A172 (cell line): ENCODE measurements at regions not wholly inside any gene's neighbourhood (a gene's known extent, or its start where the extent isn't known, plus 50 kb on each side); places are given as distances from the start of the nearest gene placed in this dataset.
A peak's percentile ranks its signal among the peaks of the same experiment; 100 is the strongest.
"Not testable (repeated sequence)": the region's sequence is repeated elsewhere in the genome, so short reads cannot be mapped to it uniquely, and the experiment has no call there.

ENCODE experiments used
- DNase-seq: peaks from one replicate; pipeline ENCODE4 v3.0.0-alpha.2; 2015; ENCODE audit warnings: low spot score

DNA sequence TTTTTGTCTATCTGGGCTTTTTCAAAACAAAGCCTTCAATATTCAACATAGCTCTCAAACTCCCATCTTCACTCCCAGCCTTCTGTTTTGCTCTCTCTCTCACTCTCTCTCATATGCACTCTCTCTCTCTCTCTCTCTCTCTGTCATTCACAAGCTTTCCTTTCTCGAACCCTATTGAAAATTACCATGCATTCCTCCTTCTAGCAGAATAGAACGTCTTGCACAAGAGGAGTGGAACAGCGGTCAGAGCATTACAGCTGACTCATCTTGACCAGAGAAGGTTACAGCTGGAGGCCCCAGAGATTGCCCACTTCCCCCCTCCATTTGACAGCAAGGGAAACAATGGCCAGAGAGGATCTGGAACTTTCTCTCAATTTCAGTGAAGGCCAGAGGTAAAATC is 51.0 kb upstream of the LIFR start:
- no peak for DNase-seq

- no peak for DNase-seq
Observed at GRCh38 chr5:38607930-38608564, 51.6 kb upstream of the LIFR start.

DNA sequence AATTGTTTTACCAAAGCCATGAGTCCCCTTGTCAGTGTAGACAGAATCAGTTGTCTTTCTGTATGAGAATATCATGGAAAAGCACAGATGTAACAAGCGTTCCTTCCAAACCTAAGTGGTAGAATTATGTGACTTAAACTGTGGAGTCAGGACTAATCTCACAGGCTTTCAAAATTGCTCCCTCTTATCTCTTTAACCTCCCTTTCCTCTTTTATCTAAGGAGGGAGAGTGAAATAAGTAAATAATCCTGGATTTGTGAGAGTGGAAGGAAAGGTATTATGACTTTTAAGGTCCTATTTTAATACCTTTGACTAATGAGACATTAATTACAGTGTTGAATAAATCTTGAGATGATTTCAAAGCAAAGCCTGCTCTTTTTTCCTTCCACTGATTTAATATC is 52.4 kb upstream of the LIFR start:
- DNase-seq, result no peak

GRCh38 chr5:38612851-38613250 is 56.4 kb upstream of the LIFR start:
- DNase-seq, result no peak

- no peak for DNase-seq
Observed at GRCh38 chr5:38613490-38613889, 57.0 kb upstream of the LIFR start.

DNA sequence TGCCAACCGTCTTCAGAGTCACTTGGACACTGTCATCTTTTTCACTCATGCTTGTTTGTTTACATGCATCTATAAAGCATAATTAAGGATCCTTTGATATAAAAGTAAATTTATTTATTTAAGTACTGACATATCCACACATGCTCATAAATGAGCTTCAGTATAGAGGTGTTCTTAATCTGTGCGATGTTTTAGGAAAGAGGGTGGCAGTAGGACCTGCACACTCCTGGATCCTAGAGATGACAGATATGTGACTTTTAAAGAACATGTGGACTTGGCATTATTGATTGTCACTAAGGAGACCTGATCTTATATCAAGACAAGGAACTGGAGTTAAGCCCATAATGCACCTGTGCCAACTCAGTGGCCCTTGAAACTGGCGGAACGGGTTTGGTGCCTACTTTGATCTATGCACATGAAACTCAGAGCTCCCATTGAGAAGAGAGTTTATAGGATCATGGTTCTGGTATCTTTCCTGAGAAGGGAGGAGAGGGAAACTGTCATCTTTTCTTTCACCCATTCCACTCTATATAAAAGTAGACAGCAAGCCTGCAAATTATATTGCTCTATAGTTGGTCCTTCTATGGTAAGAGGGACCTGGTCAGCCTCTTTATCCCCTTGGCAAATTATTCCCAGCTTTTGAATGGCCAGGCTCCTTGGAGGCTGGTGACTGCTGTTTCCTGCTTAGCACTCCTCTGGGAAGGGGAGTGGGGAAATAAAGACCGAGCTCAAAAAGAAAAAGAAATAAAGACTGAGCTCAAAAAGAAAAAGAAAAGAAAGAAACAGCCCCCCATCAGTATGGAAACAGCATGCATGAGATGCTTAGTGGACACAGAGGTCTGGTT is 57.8 kb upstream of the LIFR start:
- no peak for DNase-seq

GRCh38 chr5:38615042-38615441 is 58.6 kb upstream of the LIFR start:
- DNase-seq, result no peak

GRCh38 chr5:38615981-38616451 is 59.6 kb upstream of the LIFR start:
- no peak for DNase-seq

DNA sequence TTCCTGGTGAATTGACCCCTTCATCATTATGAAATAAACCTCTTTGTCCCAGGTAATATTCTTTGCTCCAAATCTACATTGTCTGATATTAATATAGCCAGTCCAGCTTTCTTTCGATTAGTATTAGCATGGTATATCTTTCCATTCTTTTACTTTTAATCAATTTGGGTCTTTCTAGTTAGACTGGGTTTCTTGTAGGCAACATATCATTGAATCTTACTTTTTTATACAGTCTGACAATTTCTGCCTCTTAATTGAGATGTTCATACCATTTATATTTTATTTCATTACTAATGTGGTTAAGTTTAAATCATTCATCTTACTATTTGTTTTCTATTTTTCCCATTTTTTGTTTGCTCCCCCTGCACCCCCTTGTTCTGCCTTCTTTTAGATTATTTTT is 61.7 kb upstream of the LIFR start:
- no peak for DNase-seq

DNA sequence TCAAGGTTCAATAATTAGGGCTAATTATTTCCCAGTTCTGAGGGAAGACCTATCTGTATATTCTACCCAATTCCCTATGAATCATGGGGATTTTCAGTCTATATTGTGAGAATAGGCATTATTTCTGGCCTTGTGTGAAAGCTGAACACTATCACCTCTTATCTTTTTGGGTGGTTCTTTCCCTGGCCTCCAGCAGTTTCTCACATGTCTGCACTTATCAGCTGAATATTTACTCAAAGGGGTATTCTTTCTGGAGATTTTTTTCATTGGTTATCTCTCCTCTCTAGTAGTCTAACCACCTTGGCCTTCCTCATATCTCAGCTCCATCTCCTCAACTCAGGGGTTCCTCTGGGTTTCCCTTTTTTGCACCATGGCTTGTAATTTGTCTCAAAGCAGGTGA is 64.9 kb upstream of the LIFR start:
- DNase-seq, result no peak

DNA sequence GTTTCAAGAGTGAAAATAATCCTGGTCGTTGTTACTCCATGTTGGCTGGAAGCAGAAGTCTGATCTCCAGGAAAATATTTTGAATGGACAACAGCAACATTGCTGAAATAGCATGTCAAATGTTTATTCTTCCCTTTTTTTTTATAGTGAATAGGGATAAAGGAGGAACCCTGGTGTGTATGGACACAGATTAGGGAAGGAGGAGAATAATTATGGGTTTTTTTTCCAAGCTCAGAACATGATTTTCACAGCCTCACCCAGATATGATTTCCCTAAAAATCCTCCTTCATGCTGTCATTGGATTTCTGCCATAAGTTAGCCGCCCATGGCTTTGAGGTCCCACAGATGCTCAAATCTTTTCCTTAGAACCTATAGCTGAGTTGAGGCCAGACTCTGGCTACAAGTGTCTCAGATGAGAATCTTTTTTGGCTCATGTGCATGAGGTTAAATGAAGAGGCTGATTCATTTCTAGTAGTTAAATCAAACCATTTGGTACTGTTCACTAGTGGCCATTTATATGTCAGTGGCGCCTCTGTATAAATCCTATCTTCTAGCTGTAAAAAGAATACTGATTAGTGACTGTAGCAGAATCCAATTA is 65.5 kb upstream of the LIFR start:
- no peak for DNase-seq

DNA sequence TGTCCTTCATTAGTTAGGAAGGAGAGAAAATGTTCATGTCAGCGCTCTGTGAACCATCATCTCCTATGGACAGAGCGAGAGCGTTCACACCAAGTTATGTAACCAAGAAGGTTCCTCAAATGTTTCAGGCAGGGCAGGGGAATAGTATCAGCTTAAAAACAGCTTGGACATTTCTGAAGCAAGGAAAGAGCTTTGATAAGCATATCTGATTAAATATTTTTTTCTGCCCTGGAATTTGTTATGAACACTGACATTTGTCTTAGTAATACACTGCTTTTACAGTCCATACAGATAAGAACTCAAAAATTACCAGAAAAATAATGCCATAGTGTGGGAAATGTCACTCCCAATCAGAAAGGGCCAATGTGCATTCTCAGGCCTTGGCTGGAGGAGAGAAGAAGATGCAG is 66.3 kb upstream of the LIFR start:
- DNase-seq, result no peak

GRCh38 chr5:38624541-38624940 is 68.1 kb upstream of the LIFR start:
- DNase-seq, result not testable (repeated sequence)

GRCh38 chr5:38631376-38631775 is 74.9 kb upstream of the LIFR start:
- DNase-seq, result not testable (repeated sequence)

- DNase-seq, result peak; percentile 72
Observed at GRCh38 chr5:38634568-38635369, 78.3 kb upstream of the LIFR start.

GRCh38 chr5:38636626-38637025 is 80.2 kb upstream of the LIFR start:
- no peak for DNase-seq

DNA sequence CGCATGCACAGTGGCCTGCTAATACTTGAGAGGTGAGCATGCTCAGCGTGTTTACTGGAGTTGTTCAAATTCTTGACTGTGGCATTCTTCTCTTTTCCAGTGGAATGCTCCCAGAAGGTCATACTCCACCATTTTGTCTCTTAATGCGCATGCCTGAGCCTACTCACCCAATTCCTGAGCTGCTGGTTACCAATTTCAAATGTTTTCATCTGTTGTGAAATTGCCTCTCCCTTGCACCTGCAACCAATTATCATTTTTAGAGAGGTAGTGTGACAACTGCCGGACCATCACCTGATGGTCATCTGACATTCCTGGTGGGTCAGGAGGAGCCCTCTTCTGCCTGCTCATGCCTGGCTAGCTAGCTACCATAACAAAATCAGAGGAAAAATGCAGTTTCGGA is 82.2 kb upstream of the LIFR start:
- no peak for DNase-seq

DNA sequence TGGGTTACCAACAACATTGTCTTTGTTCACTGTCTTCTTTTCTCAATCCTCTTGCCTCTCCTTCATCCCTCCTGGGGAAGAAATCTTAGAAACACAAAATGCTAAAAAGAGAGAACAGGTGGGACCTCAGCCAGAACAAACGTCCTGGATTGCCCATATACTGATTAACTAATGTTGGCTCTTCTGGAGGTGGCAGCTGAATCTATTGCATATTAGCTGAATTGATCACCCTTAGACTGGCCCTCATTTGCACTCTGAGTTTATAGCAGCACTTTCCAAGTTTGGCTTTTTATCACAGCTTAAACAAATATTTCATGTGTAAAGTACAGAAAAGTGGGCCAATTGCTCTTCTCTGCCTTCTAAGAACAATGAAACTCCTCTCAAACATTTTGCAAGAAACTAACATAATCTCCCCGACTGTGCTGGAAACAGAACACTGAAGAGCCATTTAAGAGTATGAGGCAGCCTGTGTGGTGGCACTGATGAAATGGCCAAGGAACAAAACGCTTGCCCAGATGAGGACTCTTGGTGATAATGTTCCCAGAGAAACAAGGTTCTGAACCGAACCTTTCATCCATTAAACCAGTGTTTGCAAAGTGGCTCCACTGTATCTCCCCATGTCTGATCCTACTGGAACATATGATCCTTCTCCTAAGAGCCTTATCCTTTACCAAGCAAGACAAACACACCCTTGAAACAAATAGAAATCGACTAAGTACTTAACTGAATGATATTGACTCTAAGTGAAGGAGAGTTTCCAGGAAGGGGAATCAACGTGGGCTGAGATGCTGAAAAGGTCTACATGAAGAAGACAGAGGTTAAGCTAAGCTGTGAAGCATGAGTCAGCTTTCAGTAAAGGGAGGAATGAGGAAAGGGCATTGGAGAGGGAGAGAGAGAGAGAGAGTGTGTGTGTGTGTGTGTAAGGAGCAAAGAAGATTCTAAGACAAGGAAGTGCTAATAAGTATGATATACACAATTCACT is 83.2 kb upstream of the LIFR start:
- no peak for DNase-seq

DNA sequence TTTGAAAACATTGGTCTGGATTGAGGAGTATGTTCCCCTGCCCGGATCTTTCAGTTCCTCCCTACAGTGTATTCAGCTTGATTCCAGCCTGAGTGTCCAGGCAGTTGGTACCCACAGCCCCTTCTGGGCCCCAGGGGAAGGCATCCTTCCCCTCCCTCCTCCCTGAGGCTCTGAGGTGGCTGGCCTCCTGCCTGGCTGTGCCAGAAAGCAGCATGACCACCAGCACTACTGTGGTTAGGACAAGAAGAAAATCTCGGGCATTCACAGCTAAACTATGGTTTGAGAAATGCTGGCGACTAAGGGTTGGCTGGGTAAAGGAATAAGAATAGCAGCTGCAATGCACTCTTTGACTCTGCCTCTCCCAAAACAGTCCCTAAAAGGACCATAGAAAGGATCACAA is 84.6 kb upstream of the LIFR start:
- DNase-seq, result no peak

- DNase-seq, result no peak
Observed at GRCh38 chr5:38642189-38642911, 85.9 kb upstream of the LIFR start.
